Stimulated activated CD8-positive, alpha-beta memory T cell treated with anti-CD3 and anti-CD28 coated beads, Interleukin-15, amount 100 ng/mL, for 1 hour (primary cell): ENCODE measurements at regions not wholly inside any gene's neighbourhood (a gene's known extent, or its start where the extent isn't known, plus 50 kb on each side); places are given as distances from the start of the nearest gene placed in this dataset.

Experiments
- DNase-seq: peaks from one replicate; pipeline ENCODE4 v3.0.0-alpha.2; 2020; ENCODE audit warnings: low read depth

DNA sequence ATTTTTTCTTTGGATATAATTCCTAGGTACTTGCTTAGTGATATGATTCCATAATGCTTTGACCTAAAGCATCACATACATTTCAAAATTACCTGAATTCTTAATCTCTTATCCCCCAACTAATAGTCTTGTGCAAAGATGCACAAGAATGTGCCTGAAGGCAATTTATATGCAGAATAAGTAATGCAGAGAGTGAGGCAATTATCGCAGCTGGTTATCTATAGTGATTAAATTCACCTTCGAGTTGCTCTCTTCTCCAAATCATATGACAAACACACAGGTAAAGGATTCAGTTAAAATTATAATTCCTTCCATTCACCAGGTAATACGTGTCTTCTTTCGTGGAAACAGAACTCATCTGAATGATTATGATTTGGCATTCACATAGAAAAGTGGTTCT, 717.3 kb downstream of the MRPL39 start:
- DNase-seq = no peak

DNA sequence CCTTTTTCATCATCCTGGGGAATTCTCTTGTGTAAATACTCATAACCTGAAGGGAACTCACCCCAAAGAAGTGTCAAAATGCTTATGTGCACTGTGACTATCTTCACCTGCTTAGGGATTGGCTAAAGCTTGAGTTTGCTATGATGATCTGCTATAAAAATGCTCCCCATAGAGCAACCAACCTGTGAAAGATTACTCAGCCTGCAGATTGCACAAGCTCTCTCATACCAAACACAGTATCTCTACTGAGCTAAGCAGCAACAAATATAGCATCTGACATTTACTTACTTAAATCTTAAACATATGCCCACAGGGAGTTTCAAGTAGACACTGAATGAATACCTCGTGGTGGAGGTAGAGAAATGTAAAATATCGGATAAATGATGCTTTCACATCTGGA, 725.8 kb downstream of the MRPL39 start:
- DNase-seq = no peak

DNA sequence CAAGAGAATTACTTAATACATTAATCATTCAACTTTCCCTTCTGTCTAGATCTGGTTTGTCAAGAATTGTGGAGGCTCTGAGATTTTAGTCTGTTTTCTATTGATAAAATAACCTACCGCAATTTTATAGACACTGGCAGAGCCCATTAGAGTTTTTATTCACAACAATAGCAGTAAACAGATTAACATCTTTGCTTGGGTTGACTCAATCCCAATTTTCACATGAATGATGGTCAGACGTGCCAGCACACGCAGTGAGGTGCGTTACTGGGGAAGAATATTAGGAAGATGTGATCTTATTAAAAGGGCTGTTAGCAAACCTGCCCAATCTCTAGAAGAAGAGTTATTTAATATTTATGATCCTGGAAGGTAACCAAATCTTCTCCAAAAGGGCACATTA, 736.6 kb downstream of the MRPL39 start:
- no peak for DNase-seq

DNA sequence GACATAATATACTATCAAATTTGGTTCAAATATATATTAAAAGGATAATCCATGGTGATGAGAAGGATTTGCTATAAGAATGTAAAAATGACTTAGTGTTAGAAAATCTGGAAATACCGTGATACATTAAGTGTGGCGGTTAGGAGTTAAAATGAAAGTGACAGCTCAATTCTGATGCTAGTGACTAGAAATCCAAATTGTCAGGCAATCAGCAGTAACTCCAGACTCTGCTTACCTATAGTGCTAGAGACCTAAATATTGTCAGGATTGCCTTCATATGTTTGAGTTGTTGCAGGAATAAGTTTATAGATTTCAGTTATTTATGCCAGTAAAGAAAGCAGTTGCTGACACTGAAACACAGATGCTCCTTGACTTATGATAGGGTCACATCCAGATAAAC, 737.4 kb downstream of the MRPL39 start:
- no peak for DNase-seq

DNA sequence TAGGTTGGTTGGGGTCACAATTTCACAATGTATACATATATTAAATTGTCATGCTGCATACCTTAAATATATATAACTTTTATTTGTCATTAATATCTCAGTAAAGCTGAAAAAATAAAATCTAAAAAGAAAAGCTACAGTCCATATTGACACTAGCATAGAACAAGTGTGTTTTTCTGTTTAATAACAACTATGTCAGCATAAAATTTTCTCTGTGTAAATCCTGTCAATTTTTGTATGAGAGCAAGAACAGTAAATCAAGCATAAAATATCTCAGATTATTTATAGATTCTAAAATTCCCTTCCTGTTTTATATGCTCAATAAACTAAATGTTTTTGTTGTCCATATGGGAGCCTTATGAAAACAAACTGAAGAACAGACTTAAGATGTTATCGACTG, 739.2 kb downstream of the MRPL39 start:
- no peak for DNase-seq

DNA sequence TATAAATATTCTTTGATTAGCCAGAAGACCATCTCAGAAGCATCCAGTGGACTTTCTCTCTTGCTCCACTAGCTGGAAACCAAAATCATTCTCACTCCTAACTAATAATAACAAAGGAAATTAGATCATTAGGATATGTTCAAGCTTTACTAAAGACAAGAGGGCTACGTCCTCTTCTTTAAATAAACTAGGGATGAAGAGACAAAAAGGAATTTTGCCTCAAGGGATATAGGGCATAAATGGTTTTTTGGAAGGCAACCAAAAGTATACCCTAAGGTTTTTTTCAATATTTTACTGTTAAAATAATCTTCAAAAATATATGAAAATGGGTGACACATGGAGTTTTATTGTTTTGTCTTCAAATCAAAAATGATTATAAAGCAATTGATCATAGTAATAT, 745.8 kb downstream of the MRPL39 start:
- no peak for DNase-seq

DNA sequence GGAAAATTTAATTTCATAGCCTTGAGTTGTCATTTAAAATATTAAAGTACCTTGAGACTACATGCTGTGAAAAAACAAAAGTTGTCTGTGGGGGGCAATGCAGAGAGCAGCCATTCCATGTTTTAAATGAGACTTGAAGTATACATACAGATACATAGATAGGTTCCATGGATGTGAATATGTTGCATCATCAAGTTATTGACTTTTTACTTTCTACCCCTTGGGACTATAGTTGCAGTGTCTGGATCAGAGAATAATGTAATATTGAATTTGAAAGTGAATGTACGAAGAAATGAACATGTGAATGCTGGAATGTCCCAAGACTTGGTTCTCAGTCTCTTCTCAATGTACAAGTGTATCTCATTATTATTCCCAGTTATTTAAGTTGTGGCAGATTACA, 751.0 kb downstream of the MRPL39 start:
- DNase-seq = no peak

DNA sequence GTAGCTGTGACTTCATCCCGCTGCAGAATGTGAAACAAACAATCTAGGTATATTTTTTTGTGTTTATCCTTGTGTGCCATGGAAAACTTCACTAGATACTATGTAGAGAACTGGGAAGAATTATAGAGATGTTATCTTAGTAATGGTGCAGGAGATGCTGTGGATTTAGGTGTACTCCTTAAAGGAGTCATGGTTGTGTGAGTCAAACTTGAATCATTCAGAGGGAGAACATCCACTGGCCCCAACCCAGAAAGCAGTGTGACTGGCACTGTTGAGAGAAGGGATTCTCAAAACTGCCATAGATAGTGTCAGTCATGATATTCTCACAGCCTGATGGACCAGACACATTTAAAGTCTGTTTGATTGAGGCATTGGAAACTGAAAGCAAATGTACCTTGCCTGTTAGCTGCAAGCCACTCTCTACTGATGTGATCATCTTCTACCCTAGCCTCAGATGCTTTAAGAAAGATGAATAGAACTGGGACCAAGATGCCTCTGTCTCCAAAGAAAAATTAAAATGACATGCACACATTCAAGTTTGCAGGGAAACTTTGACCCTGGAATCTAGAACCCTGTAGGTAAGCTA, 754.6 kb downstream of the MRPL39 start:
- DNase-seq = no peak

DNA sequence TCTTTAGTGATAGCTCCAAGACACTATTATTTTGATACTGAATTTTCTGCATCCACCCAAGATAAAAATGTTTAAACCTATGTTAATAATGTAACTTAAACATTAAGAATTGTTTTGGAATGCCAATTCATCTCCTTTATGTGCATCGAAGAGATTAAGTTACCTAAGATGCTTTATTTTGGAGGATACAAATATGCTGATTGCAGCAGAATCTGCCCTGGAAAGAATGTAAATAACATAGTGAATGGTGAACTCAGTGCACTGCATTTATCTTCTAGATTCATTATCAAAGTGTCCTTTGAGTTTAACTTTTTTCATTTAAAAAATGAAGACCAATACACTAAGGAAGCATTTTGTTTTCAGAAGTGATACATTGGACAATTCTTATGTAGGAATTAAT, 757.2 kb downstream of the MRPL39 start:
- DNase-seq = no peak

DNA sequence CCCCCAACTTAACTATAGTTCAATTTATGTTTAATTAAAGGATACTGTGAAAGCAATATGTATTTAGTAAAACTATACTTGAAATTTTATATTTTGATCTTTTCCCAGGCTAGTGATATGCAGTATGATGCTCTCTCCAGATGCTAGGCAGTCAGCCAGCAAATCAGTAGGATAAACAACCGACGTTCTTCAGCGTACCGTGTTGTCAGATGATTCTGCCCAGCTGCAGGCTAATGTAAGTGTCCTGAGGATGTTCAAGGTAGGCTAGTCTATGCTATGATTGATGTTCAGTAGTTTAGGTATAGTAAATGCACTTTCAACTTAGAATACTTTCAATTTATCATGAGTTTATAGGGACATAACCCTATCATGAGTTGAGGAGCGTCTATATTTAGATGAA, 762.6 kb downstream of the MRPL39 start:
- DNase-seq = no peak

DNA sequence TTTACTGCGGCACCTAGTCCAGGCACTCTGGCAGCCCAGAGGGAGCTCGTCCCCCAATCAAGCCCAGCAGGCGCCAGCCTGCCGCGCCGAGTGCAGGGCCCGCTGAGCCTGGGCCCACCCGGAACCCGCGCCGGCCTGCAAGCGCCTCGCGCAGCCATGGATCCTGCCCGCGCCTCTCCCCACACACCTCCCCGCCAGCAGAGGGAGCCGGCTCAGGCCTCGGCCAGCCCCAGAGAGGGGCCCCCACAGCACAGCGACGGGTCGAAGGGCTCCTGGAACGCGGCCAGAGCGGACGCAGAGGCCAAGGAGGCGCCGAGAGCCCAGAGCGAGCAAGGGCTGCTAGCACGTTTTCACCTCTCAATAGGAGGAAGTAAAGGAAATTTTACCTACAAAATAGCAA, 767.0 kb downstream of the MRPL39 start:
- DNase-seq = no peak

DNA sequence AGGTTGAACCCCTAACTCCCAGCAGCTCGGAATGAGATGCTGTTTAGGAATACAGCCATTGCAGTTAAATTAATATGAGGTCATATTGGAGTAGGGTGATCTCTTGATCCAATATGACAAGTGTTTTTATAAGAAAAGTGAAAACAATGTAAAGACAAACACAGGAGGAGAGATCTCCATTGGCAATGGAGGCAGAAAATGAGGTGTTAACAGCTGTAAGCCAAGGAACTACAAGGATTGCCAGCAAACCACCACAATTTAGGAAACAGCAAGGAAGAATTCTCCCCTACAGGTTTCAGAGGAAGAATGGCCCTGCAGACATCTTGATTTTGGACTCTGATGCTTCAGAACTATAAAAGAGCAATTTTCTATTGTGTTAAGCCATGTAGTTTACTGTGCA, 774.3 kb downstream of the MRPL39 start:
- DNase-seq = no peak

DNA sequence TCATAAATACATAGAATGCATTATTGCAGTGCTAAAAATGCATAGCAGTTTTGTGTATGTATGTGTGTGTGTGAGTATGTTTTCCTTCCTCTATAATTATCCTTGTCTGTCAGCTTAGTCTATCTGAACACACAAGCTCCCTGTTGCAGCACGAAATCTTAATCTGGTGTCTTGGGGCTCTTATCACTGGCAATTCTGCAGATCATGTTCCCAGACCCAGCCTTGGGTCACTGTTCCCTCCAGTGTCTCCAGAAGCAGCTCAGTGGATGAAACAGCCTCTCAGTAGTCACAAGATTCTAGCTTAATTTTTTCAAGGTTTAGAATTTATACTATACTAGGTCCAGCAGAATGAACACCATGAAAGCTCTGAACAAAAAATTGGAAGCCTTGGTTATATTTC, 777.9 kb downstream of the MRPL39 start:
- no peak for DNase-seq

DNA sequence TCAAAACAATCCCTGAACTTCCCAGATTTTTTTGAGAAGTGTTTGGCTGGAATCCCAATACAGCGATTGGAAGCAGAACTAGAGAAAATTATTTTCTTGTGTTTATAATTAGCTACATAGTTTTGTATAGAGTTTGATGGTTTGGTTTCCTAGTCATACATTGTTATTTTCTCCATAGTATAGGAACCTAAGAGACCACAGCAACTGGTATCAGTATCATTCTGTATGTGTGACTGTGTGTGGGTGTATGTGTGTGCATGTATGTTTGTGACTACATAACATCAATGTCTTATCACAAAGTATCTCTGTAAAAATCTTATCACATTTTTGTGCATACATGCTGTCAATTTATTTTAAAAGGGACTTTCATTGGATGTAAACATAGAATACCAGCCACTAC, 780.5 kb downstream of the MRPL39 start:
- DNase-seq = no peak

DNA sequence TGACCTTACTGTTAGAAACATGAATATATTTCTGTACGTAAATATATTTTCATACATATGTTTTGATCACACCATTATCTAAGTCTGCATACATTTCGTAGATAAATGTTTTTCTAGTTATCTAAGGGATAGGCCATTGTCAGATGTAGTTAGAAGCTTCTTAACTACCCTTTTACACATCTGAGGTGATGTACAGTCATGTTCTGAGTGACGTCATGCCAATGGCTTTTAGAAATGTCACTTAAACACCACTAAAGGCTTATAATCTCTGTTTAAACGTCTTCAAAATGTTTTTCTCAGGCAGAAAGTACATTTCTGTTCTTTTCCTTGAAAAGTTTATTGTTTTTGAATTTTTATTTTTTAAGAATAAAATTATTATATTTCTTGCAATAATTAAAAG, 781.9 kb downstream of the MRPL39 start:
- DNase-seq = no peak

DNA sequence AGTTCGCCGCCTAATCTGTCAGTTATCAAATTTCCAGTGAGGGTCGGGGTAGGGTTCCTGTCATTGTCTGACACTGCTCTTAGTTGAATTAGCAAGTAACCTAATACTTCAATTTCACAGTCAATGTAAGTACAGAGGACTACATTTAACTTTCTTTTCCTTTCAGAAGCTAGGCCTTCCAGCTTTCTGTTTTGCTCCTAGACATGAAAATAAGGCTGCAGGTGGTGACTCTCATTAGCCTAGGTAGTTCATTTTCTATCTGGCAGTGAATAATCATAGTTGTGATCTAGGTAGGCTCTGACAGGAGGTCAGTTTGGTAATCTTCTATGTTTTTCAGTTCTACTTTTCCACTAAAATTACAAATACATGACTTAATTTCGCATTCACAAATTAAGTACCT, 783.1 kb downstream of the MRPL39 start:
- no peak for DNase-seq

DNA sequence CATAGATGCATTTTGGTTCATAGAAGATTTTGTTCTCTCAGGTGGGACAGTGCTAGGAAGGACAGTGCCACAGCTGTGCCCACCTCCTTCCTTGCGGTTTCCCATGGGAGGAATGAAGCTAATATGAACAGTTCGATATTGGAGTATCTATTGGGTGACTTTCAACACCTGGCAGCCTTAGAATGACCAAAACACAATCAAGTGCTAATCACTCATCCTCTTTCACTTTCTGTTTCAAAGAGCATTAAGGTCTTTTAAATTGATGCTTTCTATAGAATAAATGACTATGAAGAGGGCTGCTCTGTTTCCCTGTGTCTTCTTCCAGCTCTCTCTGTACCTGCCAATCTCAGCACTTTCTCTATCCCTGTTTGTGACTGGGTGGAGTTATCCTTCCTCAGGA, 784.0 kb downstream of the MRPL39 start:
- DNase-seq = no peak

DNA sequence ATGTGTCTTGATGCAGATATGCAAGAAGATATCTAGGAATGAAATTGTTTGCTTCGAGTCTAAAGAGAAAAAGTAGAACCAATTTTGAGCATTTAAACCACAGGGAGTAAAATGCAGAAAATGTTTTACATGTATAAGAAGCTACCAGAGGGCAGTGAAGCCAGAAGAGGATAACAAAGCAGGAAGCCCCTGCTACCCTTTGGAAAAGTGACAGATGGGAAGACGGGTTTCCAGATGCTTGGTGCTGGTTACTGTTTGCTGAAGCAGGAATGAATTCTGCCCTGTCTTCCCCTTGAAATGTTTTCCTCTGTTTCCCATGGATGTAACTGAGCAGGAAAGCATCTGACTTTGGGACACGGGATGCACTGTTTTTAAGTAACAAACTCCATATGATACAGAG, 822.2 kb downstream of the MRPL39 start:
- DNase-seq = no peak

DNA sequence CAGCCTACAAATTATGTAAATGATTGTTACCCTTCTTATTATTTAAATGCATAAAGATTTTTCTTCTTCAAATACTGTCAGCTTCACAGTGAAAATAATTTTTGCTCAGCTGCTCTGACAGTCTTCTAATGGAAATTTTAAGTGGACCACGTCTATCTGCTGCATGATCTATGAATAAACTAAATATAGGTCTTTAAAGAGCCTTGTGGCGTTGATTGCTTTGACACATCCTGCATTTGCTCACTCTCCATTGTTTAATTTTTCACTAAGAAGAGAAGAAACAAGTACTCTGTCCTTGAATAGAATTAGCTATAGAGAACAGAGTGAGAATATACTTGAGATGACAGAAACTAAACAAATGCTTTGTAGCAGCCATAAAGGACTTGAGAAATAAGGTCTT, 826.1 kb downstream of the MRPL39 start:
- no peak for DNase-seq

DNA sequence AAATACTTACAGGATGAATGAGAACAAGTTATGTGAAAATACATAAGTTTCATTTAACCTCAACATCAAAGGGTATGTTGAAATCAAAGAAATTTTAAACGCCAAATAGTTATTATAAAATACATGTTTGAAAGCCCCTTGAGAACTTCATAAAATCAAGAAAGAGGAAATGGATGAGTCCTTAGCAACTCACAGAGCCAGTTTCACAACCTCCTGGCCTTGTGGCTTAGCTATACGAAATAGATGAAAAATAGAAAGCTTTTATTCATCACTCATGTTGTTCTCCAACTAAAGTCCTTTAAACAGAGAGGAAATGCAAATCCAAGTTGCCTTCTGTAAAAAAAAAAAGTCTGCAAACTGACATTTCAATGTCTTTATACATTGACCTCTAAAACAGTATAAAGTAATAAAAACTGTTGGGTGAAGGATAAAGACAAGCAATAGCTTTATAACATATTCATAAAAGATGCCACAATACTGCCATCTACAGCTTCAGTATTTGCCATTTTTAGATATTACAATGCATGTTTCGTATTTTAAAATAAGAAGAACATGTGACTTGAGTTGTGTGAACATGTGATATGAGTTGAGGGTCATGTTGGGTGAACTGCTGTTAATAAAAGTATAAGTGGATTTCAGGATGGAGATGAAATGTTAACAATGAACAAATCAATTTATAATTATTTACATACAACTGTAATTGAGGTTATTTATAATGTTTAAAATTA, 847.8 kb downstream of the MRPL39 start:
- no peak for DNase-seq

DNA sequence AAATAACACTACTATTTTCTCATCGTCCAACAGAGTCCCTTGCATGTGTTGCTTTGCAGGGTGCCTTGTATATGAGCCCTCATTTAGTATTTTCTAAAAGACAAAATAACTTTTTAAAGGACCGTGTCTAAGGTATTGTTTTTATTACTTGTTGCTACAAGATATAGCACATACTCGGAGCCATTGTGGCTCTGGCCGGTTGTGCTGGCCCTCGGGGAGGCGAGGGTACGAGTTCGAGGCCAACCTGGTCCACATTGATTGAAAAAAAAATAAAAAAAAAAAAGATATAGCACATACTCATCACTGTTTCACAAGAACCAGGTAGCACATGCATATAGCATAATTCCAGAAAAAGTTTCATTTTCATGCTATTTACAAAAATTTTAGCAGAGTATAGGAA, 869.2 kb downstream of the MRPL39 start:
- DNase-seq = no peak

DNA sequence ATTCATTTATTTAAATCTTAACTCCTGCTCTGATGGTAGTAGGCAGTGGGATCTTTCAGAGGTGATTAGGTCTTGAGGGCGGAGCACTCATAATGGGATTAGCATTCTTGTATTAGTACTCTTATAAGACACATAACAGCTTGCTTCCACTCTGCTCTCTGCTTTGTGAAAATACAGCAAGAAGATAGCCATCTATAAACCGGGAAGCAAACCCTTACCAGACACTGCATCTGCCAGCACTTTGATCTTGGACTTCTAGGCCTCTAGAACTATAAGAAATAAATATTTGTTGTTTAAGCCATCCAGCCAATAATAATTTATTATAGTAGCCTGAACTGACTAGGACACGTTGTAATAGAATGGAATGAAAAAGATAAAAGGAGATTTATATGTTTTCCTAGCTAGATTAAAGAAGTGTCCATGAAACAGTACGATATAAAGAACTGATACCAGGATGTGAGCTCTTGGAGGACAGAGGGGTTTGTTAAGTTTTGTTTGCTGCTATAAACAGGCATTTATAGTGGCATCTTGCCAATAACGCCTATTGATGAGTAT, 869.9 kb downstream of the MRPL39 start:
- no peak for DNase-seq

DNA sequence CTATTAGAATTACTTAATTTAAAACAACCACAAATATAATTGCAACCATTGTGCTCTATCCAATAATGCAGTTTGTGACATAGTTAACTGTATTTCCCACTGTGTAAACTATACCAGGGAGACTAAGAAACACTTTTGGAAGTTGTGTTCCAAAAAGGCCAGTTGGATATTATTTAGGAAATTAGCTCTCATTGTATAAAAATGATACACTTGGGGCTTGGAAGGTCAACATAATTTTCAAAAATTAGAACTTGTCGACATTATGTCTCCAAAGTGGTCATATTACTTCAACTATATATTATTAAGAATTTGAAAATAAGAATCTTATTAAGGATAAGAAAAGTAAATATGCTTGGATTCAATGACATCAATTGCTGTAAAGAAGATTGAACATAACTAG, 876.6 kb downstream of the MRPL39 start:
- DNase-seq = no peak

DNA sequence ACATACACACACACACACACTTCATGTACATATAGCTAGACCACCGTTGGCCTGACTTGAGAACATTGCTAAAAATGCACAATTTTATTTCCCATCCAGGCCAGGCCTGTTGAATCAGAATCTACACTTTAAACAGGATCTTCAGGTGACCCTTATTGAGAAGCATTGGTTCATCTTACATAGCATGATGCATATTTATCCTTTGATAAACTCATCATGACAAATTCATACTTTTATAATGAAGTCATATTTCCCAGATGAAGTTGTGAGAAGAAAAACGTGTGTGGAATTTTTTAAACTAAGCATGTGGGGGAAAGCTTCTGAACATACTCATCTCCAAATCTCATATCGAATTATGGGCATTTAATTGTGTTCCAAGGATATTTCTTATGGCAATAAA, 877.7 kb downstream of the MRPL39 start:
- no peak for DNase-seq
